BE2C (cell line): ENCODE measurements at regions not wholly inside any gene's neighbourhood (a gene's known extent, or its start where the extent isn't known, plus 50 kb on each side); places are given as distances from the start of the nearest gene placed in this dataset.

Experiments used
- DNase-seq: peaks from one replicate; pipeline ENCODE4 v3.0.0-alpha.2; 2020
- H3K27me3 ChIP-seq: fragments of 250-450 bp; sonication (Bioruptor Pico); 2 replicates; pipeline ENCODE4 v1.5.1; 2020; ENCODE audit warnings: mild to moderate bottlenecking
- H3K36me3 ChIP-seq: fragments of 250-450 bp; sonication (Bioruptor Pico); 2 replicates; pipeline ENCODE4 v1.5.1; 2020; ENCODE audit warnings: mild to moderate bottlenecking
- H3K4me1 ChIP-seq: fragments of 250-450 bp; sonication (Bioruptor Pico); 2 replicates; pipeline ENCODE4 v1.5.1; 2020
- H3K4me3 ChIP-seq: 2 replicates; pipeline ENCODE4 v1.5.1; 2011; ENCODE audit warnings: low read depth, low read length
- H3K9me3 ChIP-seq: fragments of 250-450 bp; sonication (Bioruptor Pico); 2 replicates; pipeline ENCODE4 v1.5.1; 2020
- TF ChIP-seq, protein P1 (sequence below): IDR thresholded peaks from 2 replicates; pipeline ENCODE4 v1.5.1; 2012; ENCODE audit warnings: mild to moderate bottlenecking, low read depth, low read length

DNA sequence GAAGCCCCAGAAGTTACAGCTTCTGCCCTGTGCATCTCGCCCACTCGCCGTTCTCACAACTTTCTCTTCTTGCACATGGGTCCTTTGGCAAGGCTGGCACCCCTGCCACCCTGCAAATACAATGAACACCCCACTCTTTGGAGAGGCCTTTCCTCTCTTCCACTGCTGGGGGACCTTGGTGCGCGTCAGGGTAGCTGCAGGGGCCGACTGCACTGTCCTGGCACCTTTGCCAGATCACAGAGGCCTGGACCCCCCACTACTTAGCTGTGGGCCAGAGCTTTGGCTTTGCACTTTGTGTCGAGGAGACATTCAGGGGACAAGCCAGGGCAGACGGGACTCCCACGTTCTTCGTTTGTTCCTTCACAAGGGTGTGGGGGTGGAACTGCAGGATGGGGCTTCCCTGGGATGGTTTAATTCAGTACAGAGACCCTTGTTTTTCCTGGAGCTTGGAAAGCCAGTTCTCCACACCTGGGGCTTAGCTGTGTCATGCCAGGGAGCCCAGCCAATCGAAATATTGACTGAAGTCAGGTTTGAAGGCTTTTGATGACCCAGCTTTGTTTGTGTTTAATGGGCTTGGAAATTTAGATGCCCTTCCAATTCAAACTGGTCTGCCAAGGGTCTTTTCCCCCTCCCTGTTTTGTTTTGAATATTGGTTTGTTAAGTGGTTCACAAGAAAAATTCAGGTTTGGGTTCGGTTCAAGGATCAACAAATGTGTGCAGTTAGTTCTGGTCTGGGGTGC is 256.1 kb upstream of the TLE3 start:
- no peak for DNase-seq
- Histone ChIP-seq H3K4me3 (no peak overlapping the region), H3K9me3 (no peaks in the 10 kb centered on the region), H3K27me3 (no peaks in the 10 kb centered on the region), H3K4me1 (peaks cover 12% of the 10 kb centered on the region), H3K36me3 (no peaks in the 10 kb centered on the region)
- TF ChIP-seq, protein P1, sequence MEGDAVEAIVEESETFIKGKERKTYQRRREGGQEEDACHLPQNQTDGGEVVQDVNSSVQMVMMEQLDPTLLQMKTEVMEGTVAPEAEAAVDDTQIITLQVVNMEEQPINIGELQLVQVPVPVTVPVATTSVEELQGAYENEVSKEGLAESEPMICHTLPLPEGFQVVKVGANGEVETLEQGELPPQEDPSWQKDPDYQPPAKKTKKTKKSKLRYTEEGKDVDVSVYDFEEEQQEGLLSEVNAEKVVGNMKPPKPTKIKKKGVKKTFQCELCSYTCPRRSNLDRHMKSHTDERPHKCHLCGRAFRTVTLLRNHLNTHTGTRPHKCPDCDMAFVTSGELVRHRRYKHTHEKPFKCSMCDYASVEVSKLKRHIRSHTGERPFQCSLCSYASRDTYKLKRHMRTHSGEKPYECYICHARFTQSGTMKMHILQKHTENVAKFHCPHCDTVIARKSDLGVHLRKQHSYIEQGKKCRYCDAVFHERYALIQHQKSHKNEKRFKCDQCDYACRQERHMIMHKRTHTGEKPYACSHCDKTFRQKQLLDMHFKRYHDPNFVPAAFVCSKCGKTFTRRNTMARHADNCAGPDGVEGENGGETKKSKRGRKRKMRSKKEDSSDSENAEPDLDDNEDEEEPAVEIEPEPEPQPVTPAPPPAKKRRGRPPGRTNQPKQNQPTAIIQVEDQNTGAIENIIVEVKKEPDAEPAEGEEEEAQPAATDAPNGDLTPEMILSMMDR, result no peak

DNA sequence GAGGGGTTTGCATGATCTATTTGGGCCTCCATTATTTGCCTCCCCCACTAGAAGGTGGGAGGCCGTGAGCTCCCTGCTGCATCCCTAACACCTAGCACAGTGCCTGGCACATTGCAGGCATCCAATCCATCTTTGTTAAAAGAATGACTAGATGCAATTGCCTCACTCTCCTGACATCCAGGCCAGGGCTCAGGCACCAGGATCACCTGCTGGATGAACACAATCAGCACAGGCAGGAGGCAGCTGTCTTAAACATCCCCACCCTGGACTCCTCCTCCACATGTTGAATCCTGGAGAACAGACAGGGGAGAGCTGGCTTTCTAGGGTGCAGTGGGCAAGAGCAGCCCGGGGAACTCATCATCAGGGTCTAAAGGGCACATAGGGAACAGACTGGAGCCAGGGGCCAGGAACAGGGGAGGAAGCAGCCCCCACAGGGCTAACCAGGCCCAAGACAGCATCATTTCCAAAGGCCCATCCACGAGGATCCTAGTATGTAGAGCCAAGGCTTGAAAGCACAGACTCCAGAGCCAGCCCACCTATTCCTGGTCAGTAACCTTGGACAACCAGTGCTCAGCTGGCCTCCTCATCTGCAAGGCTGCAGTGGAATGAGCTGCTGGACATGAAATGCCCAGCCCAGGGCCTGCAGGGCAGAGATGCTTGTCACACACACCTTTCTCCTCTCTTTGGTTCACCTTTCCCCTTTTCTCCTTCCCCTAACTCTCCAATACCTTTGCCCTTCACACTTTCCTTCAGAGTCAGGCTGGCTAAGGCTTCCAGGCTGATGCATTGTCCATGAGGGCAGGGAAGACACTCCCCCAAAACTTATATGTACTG is 254.4 kb upstream of the TLE3 start:
- Histone ChIP-seq H3K4me1 (peaks cover 26% of the 10 kb centered on the region), H3K9me3 (no peaks in the 10 kb centered on the region), H3K4me3 (no peak overlapping the region), H3K36me3 (no peaks in the 10 kb centered on the region), H3K27me3 (no peaks in the 10 kb centered on the region)
- no peak for DNase-seq
- TF ChIP-seq, protein P1, result no peak

DNA sequence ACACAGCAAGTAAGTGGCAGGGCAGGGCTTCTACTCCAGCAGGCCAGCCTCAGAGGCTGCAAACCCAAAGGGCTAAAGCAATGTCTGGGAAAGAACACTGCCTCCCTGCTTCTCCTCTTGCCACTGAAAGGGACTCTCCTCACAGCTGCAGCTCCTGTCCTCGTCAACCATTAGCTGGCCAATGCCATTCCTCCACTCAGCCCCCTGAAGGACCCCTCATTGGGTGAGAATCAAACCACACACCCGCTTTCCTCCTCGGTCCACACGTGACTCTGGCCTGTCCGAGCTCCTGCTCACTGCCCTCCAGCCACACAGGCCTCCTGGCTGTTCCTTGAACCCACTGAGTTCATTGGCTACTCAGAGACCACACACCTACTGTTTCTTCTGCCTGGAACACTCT is 253.7 kb upstream of the TLE3 start:
- H3K4me3 ChIP-seq, result no peak overlapping the region
- H3K36me3 ChIP-seq, result no peaks in the 10 kb centered on the region
- H3K27me3 ChIP-seq, result no peaks in the 10 kb centered on the region
- no peak for DNase-seq
- no peaks in the 10 kb centered on the region for H3K9me3 ChIP-seq
- TF ChIP-seq, protein P1, result no peak
- peaks cover 22% of the 10 kb centered on the region for H3K4me1 ChIP-seq

DNA sequence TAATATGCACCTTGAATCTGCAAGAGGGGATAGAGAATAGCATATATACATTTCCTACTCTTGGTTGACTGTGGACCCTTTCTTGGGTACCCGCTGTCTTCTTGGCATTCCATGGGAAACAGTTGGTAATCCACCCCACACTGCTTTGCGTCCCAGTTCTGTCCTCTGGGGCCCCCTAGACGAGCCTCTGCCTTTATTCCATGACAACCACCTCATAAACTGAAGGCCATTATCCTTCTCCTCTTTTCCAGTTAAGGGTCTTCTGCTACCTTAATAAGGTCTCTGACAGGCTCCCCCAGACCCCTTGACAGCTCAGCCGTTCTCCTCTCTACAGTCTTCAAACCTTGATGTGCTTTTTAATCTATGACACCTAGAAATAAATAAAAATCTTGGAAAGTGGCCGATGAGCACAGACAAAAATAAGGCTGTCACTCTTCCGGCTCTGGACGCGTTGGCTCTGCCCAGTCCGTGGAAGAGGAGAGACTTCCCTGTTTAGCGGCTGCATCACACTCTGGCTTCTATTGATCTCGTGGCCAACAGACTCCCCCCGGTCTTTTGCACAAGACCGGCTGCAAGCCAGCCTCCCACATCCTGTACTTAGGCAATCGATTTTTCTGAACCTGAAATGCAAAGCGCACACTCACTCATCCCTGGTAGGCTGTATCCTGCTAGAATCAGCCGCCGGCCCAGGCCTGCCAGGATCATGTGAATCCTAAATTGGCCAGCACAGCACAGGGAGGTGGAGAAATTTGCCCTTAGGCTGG is 251.0 kb upstream of the TLE3 start:
- Histone ChIP-seq H3K27me3 (no peaks in the 10 kb centered on the region), H3K9me3 (no peaks in the 10 kb centered on the region), H3K4me3 (peak overlapping the region; percentile 23), H3K4me1 (peaks cover 28% of the 10 kb centered on the region), H3K36me3 (no peaks in the 10 kb centered on the region)
- peak; percentile 85 for DNase-seq
- TF ChIP-seq, protein P1, result 0 out of 2 replicates have a peak, but pooled peaks have one; percentile 15

DNA sequence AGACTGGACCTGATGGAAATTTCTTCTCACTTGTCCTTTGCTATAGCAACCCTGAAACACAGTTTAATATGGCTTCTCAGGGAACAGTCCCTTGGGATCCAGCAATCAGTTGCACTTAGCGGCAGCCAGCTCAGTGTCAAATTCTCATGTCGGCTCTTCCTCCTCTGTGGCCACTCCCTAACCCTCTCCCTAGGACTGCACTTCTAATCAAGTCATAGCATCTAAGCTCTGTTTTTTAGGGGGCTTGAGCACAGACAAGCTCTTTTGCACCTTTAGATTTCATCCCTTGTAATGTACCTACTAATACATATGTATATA is 250.5 kb upstream of the TLE3 start:
- TF ChIP-seq, protein P1, result no peak
- no peaks in the 10 kb centered on the region for H3K9me3 ChIP-seq
- DNase-seq, result peak; percentile 48
- H3K27me3 ChIP-seq, result no peaks in the 10 kb centered on the region
- peaks cover 34% of the 10 kb centered on the region for H3K4me1 ChIP-seq
- H3K36me3 ChIP-seq, result no peaks in the 10 kb centered on the region
- H3K4me3 ChIP-seq, result peak overlapping the region; percentile 23
